Spleen (tissue), 11 donors: ENCODE measurements at regions not wholly inside any gene's neighbourhood (a gene's known extent, or its start where the extent isn't known, plus 50 kb on each side); places are given as distances from the start of the nearest gene placed in this dataset.

Source experiments
- DNase-seq: peaks from one replicate; pipeline ENCODE4 v3.0.0-alpha.2; 2020
- H3K27ac ChIP-seq, 8 donors: fragments of 200-600 bp; sonication (generic) in 7 of 8; 1 replicate in 4 of 8; 2 replicates in 4 of 8; pipeline versions ENCODE4 v1.5.0 to v1.8.0; 2016 to 2021; ENCODE audit warnings: inconsistent platforms in 4 of 8, mild to moderate bottlenecking in 4 of 8, moderate library complexity in 1 of 8
- H3K27me3 ChIP-seq, 7 donors: fragments of 200-600 bp; sonication (generic) in 6 of 7; replicated peaks in 1 of 7; 1 replicate in 4 of 7; 2 replicates in 3 of 7; pipeline versions ENCODE4 v1.5.0 to v1.8.0; 2016 to 2021; ENCODE audit warnings: inconsistent platforms in 3 of 7, mild to moderate bottlenecking in 1 of 7
- H3K36me3 ChIP-seq, 6 donors: fragments of 200-600 bp; sonication (generic) in 5 of 6; 1 replicate in 4 of 6; 2 replicates in 2 of 6; pipeline versions ENCODE4 v1.5.0 to v1.8.0; 2016 to 2021; ENCODE audit warnings: inconsistent platforms in 2 of 6
- H3K4me1 ChIP-seq, 6 donors: fragments of 200-600 bp; sonication (generic) in 5 of 6; 1 replicate in 3 of 6; 2 replicates in 3 of 6; pipeline versions ENCODE4 v1.5.0 to v1.8.0; 2016 to 2021; ENCODE audit warnings: inconsistent platforms in 3 of 6
- H3K4me3 ChIP-seq, 8 donors: fragments of 200-600 bp; sonication (generic) in 7 of 8; 1 replicate in 4 of 8; 2 replicates in 4 of 8; pipeline versions ENCODE4 v1.5.0 to v1.8.0; 2016 to 2021; ENCODE audit warnings: inconsistent platforms in 4 of 8, mild to moderate bottlenecking in 4 of 8, moderate library complexity in 2 of 8
- H3K9me3 ChIP-seq, 8 donors: fragments of 200-600 bp; sonication (generic) in 7 of 8; 1 replicate in 4 of 8; 2 replicates in 4 of 8; pipeline versions ENCODE4 v1.5.0 to v1.8.0; 2016 to 2021; ENCODE audit warnings: inconsistent platforms in 4 of 8
- POLR2A ChIP-seq, 3 donors: fragments of 450-650 bp; IDR thresholded peaks; one replicate each; pipeline ENCODE4 v1.5.1; 2017; ENCODE audit warnings: antibody characterized with exemption in 3 of 3, mild to moderate bottlenecking in 1 of 3
- POLR2AphosphoS5 ChIP-seq, 3 donors: sonication (generic); formaldehyde crosslinking; IDR thresholded peaks; one replicate each; pipeline ENCODE4 v1.5.1; 2017; ENCODE audit warnings: antibody characterized with exemption in 3 of 3
- WGBS, 5 donors: extraction: QIAGEN DNeasy Blood & Tissue Kit in 3 of 5; methylation state at CpG; one replicate each; pipeline versions ENCODE4 v1.1.5 to v1.1.7; 2013 to 2018; 5-methylcytosine and 5-hydroxymethylcytosine counted together
- intact Hi-C: fragments of 100-400 bp; cut with DNase I; formaldehyde crosslinking; loops from one replicate; pipeline ENCODE4 v1.15.0; 2023; ENCODE audit warnings: low total_unique reads
- TF ChIP-seq, protein P1 (sequence below), 11 experiments: fragments of 200-600 bp in 7 of 11; fragments of 450-650 bp in 4 of 11; sonication (generic) in 4 of 11; IDR thresholded peaks in 8 of 11; conservative IDR thresholded peaks in 3 of 11; 1 replicate in 7 of 11; 2 replicates in 4 of 11; pipeline versions ENCODE4 v1.4.0 to v1.8.0; 2016 to 2021; ENCODE audit warnings: antibody characterized with exemption in 11 of 11, inconsistent platforms in 4 of 11, mild to moderate bottlenecking in 1 of 11
- donor health status: healthy with polysubstance abuse.
- donor health status: DM: no; HTN: no; CAD: no; lungs with moderate emphysema.
- donor health status: DM: no; HTN: no; CAD: no.
- donor health status: Bipolar disorder and iron deficiency.
- donor health status: healthy.
- donor health status: DM: no; HTN: no; CAD: no.
- donor health status: DM: yes; HTN: yes; CAD: no.

DNA sequence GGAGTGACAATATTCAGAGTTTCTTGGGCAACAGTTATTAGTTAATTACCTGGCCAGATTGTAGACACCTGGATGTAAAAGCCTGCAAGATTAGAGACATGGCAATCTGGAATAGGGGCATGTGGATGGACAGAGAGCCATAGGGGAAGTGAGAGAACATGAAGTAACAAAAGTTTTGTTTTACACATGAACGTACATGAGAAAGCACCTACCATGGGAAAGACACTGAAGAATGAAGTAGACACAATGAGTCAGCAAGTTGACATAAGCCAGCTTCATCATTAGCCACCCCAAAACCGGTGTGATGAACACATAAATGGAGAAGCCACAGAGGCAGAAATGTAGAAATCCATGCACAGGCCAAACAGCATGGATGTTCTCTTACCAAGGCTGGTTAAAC is 462.1 kb upstream of the C1orf87 start:
- Histone ChIP-seq H3K4me1 (peaks cover 0 to 7% (median 0%) of the 10 kb centered on the region in 6 donors), H3K27me3 (no peaks in the 10 kb centered on the region), H3K4me3 (no peak overlapping the region), H3K9me3 (peaks cover 0 to 17% (median 12%) of the 10 kb centered on the region in 8 donors), H3K27ac (no peak overlapping the region), H3K36me3 (no peaks in the 10 kb centered on the region)
- 59 to 88% (median 74%) methylated on average over 2 of the region's 2 CpGs for WGBS, 5 donors
- no peak for TF ChIP-seq POLR2A (IDR thresholded peaks at IDR 0.05)
- no peak for TF ChIP-seq POLR2AphosphoS5 (IDR thresholded peaks at IDR 0.05)
- TF ChIP-seq, protein P1, sequence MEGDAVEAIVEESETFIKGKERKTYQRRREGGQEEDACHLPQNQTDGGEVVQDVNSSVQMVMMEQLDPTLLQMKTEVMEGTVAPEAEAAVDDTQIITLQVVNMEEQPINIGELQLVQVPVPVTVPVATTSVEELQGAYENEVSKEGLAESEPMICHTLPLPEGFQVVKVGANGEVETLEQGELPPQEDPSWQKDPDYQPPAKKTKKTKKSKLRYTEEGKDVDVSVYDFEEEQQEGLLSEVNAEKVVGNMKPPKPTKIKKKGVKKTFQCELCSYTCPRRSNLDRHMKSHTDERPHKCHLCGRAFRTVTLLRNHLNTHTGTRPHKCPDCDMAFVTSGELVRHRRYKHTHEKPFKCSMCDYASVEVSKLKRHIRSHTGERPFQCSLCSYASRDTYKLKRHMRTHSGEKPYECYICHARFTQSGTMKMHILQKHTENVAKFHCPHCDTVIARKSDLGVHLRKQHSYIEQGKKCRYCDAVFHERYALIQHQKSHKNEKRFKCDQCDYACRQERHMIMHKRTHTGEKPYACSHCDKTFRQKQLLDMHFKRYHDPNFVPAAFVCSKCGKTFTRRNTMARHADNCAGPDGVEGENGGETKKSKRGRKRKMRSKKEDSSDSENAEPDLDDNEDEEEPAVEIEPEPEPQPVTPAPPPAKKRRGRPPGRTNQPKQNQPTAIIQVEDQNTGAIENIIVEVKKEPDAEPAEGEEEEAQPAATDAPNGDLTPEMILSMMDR (IDR thresholded peaks at IDR 0.05 in 8 of 11, conservative IDR thresholded peaks at IDR 0.05 in 3 of 11): no peak
- intact Hi-C loops: no loop called here
- DNase-seq: no peak

DNA sequence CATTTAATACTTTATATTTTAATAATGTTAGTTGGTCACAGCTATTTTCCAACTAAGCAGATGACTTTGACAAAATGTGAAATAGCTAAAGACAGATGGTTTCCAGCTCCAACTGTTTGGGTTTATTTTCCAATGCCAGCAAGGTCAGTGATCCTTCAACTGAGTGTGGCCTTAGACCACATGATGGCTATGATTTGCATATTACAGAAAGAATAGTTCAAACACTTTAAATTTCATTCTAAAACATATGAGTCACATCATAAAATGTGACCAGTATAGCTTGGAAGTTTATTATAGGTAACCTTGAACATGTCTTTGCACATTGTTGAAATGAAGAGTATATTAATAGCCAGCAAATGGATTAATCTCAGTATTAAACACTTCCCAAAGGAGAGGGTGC is 454.0 kb upstream of the C1orf87 start:
- Histone ChIP-seq H3K27ac (no peak overlapping the region), H3K27me3 (no peaks in the 10 kb centered on the region), H3K36me3 (no peaks in the 10 kb centered on the region), H3K9me3 (no peaks in the 10 kb centered on the region), H3K4me1 (no peaks in the 10 kb centered on the region), H3K4me3 (no peak overlapping the region)
- TF ChIP-seq POLR2AphosphoS5 (IDR thresholded peaks at IDR 0.05): no peak
- no peak for TF ChIP-seq POLR2A (IDR thresholded peaks at IDR 0.05)
- TF ChIP-seq, protein P1 (IDR thresholded peaks at IDR 0.05 in 8 of 11, conservative IDR thresholded peaks at IDR 0.05 in 3 of 11): no peak
- intact Hi-C loops: no loop called here
- DNase-seq: no peak

DNA sequence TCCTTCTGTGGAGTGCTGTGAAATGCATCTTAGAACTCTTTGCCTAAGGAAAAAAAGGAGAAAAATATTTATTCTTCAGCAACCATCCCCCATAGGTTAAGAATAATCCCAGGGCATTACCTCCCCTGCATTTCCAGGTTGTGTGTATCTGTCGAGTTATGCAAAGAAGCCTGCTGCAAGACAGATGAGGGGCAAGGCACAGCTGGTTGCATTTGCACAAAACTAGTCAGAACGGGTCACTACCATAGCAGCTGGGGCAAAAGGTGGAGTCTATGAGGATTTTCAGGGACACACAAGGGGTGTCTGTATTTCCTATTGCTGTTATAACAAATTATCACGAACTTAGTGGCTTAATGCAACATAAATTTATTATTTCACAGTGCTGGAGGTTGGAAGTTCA is 443.4 kb upstream of the C1orf87 start:
- 65 to 82% (median 77%) methylated on average over 3 of the region's 3 CpGs for WGBS, 5 donors
- no peak for DNase-seq
- Histone ChIP-seq H3K4me3 (no peak overlapping the region), H3K36me3 (no peaks in the 10 kb centered on the region), H3K4me1 (no peaks in the 10 kb centered on the region), H3K27me3 (no peaks in the 10 kb centered on the region), H3K9me3 (no peaks in the 10 kb centered on the region), H3K27ac (no peak overlapping the region)
- TF ChIP-seq, protein P1 (IDR thresholded peaks at IDR 0.05 in 8 of 11, conservative IDR thresholded peaks at IDR 0.05 in 3 of 11): no peak
- no peak for TF ChIP-seq POLR2AphosphoS5 (IDR thresholded peaks at IDR 0.05)
- TF ChIP-seq POLR2A (IDR thresholded peaks at IDR 0.05): no peak
- intact Hi-C loops: no loop called here

DNA sequence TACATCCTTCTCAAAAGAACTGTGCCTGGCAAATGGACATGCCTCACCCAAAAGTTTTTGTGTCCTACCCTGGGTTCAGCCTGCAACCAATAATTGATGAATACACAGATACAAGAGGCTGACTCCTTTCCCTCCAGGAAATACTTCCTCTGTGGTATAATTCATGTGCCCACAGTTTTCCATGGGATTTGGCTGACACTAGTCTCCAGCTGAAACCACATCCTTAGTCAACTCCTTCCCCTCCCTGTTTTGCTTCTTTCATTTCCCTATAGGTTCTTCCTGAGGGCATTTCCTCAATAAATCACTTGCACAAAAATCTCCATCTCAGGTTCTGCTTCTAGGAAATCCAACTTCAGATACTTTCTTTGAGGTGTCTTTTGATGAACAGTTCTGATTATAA is 436.6 kb upstream of the C1orf87 start:
- Histone ChIP-seq H3K36me3 (no peaks in the 10 kb centered on the region), H3K27me3 (no peaks in the 10 kb centered on the region), H3K9me3 (no peaks in the 10 kb centered on the region), H3K27ac (no peak overlapping the region), H3K4me1 (peaks cover 0 to 4% (median 0%) of the 10 kb centered on the region in 6 donors), H3K4me3 (no peak overlapping the region)
- no peak for DNase-seq
- TF ChIP-seq POLR2A (IDR thresholded peaks at IDR 0.05) (no peak), POLR2AphosphoS5 (IDR thresholded peaks at IDR 0.05) (no peak)
- TF ChIP-seq, protein P1 (IDR thresholded peaks at IDR 0.05 in 8 of 11, conservative IDR thresholded peaks at IDR 0.05 in 3 of 11): no peak
- intact Hi-C loops: no loop called here
